DOHH2 (cell line): ENCODE measurements at regions not wholly inside any gene's neighbourhood (a gene's known extent, or its start where the extent isn't known, plus 50 kb on each side); places are given as distances from the start of the nearest gene placed in this dataset.

Experiments used
- CTCF ChIP-seq: fragments of 200-600 bp; sonication (generic); IDR thresholded peaks from one replicate; pipeline ENCODE4 v1.5.1; 2014; ENCODE audit warnings: antibody characterized with exemption, mild to moderate bottlenecking, low read depth, low read length; ENCODE audit not compliant: poor library complexity, severe bottlenecking
- EZH2phosphoT487 ChIP-seq: fragments of 200-600 bp; sonication (generic); IDR thresholded peaks from 2 replicates; pipeline ENCODE4 v1.6.1; 2017; ENCODE audit warnings: borderline replicate concordance, mild to moderate bottlenecking, antibody characterized with exemption, low read length, moderate library complexity, mixed read lengths

GRCh38 chr3:135326851-135327250, 531.8 kb downstream of the EPHB1 start:
- TF ChIP-seq CTCF = no peak
- TF ChIP-seq EZH2phosphoT487 = no peak
